Fibroblast of the aortic adventitia (primary cell): ENCODE measurements at regions not wholly inside any gene's neighbourhood (a gene's known extent, or its start where the extent isn't known, plus 50 kb on each side); places are given as distances from the start of the nearest gene placed in this dataset.
"Not testable (repeated sequence)": the region's sequence is repeated elsewhere in the genome, so short reads cannot be mapped to it uniquely, and the experiment has no call there.

ENCODE experiments used
- DNase-seq: peaks from one replicate; pipeline ENCODE4 v3.0.0-alpha.2; 2010; ENCODE audit warnings: low read depth
- H3K4me3 ChIP-seq: 2 replicates; pipeline ENCODE4 v1.5.1; 2011; ENCODE audit warnings: low read depth, mild to moderate bottlenecking, control low read depth, low read length, moderate library complexity
- CTCF ChIP-seq: IDR thresholded peaks from 2 replicates; pipeline ENCODE4 v1.5.1; 2011; ENCODE audit warnings: mild to moderate bottlenecking, low read length, control low read depth, inconsistent platforms; ENCODE audit not compliant: insufficient read depth

- no peak for TF ChIP-seq CTCF
- H3K4me3 ChIP-seq = no peak overlapping the region
- DNase-seq = no peak
These were observed 83.3 kb upstream of the C16orf82 start for GRCh38 chr16:26983426-26983825.

GRCh38 chr16:26985100-26986065, 81.3 kb upstream of the C16orf82 start:
- H3K4me3 ChIP-seq = no peak overlapping the region
- TF ChIP-seq CTCF = no peak

GRCh38 chr16:26987597-26988010, 79.1 kb upstream of the C16orf82 start:
- DNase-seq = peak; percentile 46
- no peak overlapping the region for H3K4me3 ChIP-seq
- no peak for TF ChIP-seq CTCF

More at GRCh38 chr16:26985100-26986065, 81.3 kb upstream of the C16orf82 start:
- no peak for DNase-seq

GRCh38 chr16:26988186-26988585, 78.5 kb upstream of the C16orf82 start:
- no peak for DNase-seq
- H3K4me3 ChIP-seq = no peak overlapping the region
- no peak for TF ChIP-seq CTCF

- not testable (repeated sequence) for DNase-seq, H3K4me3 ChIP-seq
These were observed 76.2 kb upstream of the C16orf82 start for GRCh38 chr16:26990384-26991120.

- H3K4me3 ChIP-seq = no peak overlapping the region
- DNase-seq = no peak
- no peak for TF ChIP-seq CTCF
These were observed 73.9 kb upstream of the C16orf82 start for GRCh38 chr16:26992666-26993349.
